HG02943 (cell line): ENCODE measurements at regions not wholly inside any gene's neighbourhood (a gene's known extent, or its start where the extent isn't known, plus 50 kb on each side); places are given as distances from the start of the nearest gene placed in this dataset.

ENCODE experiments used
- ATAC-seq: cut with Tn5 transposase; IDR thresholded peaks from one replicate; pipeline ENCODE4 v1.9.1; 2021; ENCODE audit warnings: mild to moderate bottlenecking, low read depth, moderate library complexity; ENCODE audit not compliant: unreplicated experiment

DNA sequence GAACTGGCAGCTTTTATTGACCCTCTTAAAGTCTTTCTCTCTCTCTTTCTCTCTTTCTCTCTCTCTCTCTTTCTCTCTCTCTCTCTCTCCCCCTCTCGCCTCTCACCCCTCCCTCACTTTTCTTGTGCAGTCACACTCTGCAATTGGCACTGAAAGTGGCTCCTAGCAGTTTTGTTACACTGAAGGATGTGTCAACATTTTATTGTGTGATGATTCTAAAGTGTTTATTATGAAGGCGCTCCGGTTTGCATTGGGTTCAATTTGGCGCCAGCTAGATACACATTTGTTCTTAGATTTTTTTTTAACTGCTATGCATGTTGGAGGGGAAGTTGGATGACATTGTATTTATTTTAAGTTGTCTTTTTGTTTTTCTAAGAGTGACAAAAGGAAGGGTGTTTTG lies 64.0 kb upstream of the CHRM3 start:
- no peak for ATAC-seq

DNA sequence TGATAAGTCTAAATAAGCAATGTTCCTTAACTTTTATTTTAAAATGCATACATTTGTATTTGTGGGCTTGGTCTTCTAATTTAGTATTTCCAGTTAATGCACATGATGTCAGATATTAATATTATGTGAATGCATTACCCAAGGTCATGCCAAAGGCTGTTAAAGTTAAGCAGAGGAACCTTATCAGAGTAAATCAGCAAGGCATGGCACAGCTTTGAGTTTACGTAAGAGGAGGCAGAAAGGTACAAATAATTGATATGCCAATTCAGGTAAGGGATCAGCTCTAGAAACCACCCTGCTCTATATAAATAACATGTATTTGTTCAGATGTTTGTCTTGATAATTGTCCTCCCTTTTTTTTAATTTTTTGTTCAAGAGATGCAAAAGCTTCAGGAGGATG lies 64.5 kb upstream of the CHRM3 start:
- ATAC-seq: no peak

DNA sequence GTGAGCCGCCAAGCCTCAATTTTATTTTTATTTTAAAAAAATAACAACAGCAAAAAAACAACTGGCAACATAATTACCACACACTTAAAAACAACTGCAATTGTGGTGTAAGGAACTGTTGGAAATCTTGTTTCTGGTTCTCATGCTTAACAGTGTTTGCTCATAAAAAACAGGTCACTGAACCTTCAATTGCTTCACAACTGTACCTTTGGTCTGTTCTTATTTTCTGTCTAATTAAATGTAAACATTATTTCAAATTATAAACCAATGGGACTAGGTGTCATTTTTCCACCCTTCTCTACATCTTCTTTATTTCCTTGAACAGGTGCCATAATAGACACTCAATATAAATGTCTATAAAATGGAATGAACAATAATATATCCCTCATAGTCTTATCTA lies 68.4 kb upstream of the CHRM3 start:
- no peak for ATAC-seq

DNA sequence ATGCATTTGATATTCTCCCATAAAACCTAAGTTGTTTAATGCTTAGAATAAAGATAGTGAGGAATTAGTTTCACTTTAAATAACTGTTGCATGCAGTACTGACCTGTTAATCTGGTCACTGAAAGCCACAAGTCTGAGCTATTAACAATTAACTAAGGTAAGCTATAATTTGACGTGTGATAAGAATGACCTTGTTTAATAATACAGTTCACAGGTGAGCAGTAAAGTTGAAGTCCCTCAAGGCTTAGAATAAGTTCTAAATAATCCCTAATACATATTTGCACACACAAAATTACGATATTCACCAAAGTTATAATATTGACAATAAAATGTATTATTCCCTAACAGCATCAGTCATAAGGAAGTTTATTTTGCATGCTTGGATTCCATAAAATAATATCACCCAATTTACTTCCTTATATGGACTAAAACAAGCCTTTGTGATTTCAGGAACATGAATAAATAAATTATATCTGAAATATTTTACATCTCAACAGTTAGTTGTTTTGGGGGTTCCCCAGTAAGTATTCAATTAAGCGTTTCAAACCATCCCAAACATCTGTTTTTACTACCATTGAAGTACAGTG lies 70.6 kb upstream of the CHRM3 start:
- ATAC-seq: no peak

DNA sequence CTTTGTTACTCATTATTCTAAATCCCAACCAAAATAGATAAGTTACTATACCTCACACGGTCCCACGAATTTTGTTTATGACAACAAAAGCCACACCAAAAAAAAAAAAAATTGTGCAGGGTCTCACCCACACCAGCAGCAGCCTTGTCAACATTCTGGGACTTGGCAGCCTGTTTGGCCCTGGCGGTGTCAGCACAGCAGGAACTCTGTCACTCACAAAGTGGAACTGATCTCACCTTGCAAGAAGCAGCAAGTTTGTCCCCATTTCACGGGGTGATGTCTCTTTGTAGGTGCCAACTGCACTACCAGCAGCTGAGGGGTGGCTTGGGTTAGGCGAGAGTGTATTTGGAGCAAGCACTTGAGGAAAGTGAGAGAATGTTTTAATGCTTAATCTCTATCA lies 75.0 kb upstream of the CHRM3 start:
- no peak for ATAC-seq

DNA sequence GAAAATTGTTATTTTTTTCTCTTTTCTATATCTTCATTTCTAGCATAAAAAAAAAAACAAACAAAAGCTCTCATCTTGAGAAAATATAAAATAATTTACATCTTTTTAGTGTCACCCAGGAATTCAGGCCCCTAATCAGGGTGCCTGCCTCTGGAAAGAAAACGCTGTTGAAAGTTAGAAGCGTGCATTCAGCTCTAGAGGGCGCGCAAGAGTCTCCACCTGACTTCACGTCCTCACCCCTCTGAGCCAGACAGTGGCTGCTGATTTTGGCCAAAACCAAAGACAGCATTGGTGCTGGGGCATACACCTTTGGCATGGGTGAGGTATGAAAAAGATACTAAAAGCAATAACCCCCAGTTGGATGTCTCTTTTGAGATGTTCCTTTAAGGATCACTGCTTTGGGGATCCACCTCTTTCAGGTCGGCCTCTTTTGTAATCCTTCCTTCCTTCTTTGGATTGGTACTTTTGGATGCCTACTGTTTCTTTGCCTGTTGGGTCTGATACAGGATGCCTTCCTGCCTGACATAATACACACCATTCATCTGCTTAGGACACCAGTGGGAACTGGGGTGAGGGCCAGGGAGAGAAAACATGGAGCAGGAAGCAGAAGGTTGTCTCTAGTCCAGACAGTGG lies 77.6 kb upstream of the CHRM3 start:
- no peak for ATAC-seq

DNA sequence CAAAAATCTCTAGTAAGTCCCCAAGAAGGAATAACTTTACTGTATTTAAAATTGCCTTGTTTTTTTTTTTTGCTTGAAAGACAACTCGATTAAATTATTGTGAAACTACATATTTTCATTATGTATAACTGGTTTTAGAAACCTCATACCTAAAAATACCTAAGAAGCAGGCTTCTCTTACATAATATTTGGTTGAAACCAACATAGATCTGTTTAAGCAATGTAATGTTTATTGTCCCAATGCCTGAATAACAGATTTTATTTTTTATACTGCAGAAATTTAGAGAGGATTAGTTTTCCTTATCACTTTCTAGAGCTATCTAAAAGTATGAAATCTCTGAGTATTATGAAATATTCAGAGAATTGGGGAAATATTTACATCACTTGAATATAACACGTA lies 78.5 kb upstream of the CHRM3 start:
- no peak for ATAC-seq

DNA sequence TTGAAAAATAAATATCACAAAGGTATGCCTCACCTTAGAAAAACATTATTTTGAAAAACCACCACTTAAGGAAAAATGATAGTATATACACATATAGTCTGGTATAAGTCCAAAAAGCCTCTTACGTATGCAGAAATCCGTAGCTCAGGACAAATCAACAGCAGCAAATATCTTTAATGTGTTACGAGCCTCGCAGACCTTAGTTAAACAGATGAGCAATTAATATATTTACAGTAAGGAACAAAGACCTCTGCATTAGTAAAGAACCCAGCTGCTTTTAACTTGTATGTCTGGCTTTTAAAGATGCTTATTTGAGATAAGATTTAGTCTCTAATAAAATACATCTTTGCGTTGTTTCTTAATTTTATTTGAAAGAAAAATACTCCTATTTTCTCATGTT lies 79.9 kb upstream of the CHRM3 start:
- no peak for ATAC-seq

DNA sequence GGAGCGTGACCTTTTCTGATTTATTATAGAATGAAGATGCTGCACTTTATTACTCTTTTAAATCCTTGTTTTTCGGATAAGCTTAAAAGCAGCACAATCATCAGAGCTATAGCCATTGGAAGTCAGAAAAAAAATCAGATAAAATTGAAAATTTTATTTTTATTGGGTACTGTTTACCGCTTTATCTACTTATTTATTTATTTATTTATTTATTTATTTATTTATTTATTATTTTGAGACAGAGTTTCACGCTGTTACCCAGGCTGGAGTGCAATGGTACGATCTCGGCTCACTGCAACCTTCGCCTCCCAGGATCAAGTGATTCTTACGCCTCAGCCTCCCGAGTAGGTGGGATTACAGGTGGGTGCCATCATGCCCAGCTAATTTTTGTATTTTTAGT lies 83.1 kb upstream of the CHRM3 start:
- no peak for ATAC-seq

DNA sequence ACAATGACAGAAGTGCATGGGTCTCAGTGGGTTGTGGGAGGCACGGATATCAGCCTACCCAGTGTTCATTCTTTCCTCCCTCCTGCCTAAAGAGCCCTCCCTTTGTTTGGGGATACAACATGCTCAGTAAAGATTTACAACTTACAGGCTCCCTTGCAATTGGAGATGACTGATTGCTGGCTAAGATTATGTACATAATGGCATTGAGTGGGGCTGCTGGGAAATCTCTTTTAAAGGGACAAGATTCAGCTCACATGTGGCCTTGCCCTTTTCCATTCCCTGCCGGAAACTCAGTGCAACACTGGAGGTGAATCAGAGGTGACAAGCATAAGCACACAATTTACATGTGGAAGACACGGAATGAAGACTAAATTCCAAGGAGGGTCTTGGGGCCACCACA lies 83.7 kb upstream of the CHRM3 start:
- no peak for ATAC-seq

DNA sequence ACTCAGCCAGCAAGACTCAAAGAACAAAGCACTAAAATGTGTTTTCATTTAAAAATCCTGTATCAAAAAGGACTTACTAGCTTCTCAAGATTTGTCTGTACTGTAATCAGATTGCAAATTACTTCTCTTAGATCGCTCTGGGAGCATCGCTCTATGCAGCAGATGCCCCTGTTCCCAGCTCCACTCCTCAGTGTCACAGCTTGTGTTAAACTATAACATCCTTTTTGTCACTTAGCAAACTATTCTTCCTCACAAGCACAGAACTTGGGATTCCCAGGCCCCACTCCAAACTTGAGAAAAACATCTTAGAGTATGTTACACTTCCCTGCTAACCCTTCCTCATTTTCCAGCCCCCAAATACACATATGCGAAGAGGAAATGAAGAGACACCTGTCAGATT lies 85.1 kb upstream of the CHRM3 start:
- ATAC-seq: no peak

DNA sequence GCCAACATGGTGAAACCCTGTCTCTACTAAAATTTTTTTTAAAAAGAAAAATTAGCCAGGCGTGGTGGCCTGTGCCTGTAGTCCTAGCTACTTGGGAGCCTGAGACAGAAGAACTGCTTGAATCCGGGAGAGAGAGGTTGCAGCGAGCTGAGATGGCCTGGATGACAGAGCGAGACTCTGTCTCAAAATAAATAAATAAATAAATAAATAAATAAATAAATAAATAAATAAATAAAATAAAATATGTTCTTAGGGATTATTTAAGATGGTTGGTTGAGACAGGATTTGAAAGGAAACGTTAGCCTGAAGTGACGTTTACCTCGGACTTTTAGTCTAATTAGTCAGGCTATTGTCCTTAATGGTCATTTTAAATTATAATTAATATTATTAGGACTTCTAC lies 88.5 kb upstream of the CHRM3 start:
- ATAC-seq: no peak

DNA sequence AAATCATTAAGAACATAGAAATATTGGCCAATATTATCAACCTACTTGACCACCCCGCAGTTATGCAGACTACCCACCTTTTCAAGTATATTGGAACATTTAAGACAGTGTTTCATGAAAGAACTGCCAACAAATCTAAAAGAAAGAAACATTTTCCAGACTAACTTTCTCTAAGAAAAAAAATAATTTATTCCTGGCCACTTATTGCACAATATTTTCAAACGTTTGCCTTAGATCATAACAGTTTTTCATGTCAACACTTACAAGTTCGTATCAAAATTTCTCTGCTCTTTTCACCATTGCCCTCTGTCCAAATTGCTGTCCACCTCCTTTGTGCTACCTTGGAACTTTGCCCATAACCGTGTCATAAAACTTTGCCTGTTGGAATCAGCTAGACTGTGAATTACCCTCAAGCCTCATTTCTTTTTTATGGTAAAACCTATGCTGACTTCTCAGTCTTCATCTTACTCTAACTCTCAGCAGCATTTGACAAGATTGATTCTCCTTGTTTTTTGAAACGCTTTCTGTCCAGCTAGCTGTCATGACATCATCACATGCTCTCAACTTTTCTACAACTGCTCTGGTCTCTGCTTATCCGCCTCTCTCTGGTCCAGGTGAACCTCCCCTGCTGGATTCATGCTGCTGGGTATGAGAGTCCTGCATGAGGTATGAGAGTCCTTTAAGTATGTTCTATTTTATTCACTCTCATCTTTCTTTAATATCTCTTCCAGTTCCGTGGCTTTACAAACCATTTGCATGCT lies 92.8 kb upstream of the CHRM3 start:
- no peak for ATAC-seq

DNA sequence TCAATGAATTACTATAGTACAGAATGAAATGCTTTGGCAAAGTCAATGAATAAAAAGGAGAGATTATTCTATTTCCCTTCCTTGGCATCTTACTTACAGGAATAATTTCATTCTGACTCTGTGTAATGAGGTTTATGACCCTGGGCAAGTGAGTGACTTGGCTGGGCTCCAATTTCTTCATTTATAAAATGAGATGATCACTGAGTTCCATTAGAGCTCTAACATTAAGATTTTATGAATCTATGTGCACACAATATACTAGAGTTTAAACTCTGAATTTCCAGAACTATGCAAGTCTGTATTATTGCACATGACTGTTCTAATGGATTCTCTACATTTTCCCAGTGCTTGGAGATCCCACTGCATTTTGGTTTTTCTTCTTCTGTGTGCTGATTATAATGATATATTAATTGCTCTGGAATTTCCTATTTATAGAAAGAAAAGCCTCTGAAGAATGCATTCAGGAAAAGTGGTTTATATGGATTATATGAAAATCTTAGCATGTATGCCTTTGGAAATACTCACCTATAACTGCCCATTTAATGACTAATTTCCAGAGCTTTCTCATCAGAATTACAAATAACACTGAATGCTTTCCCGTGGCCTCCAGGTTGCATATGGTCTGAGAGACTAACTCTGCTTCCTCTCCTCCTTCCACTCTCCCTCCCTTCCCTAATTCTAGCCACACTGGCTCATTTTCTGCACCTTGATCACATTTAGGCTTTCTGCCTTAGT lies 97.4 kb upstream of the CHRM3 start:
- ATAC-seq: no peak

DNA sequence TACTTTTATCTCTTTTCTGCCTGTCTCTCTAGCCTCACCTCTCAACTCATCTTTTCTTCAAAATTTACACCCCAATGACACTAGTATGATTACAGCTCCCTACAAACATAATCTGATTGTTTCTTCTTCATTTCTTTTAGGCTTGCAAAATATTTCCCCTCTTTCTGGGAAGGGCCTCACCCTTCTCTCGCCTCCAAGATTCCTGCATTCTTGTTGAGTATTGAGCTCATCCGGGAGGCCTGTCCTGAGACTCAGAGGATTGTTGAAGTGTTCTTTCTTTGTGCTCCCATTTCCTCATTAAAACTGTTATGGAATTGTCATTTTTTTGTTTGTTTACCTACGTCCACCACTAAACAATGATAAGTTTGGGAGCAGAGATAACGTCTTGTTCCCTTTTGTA lies 99.1 kb upstream of the CHRM3 start:
- no peak for ATAC-seq

DNA sequence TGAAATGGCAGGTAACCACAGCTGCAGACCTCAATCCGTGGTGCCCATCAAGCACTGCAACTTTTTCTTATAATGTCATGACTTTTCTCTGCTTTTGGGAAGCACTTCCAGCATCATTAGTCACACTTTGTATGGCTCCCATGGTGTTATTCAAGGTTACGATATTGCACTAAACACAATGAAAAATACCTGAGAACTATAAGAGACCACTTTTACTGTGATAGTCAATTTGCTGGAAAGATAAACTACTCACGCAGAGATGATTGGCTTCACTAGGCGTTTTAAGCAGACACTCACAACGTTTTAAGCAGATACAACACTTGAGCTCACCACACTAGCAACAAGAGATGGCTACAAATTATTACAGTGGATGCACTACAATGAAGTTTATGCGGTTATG lies 103.2 kb upstream of the CHRM3 start:
- ATAC-seq: no peak

DNA sequence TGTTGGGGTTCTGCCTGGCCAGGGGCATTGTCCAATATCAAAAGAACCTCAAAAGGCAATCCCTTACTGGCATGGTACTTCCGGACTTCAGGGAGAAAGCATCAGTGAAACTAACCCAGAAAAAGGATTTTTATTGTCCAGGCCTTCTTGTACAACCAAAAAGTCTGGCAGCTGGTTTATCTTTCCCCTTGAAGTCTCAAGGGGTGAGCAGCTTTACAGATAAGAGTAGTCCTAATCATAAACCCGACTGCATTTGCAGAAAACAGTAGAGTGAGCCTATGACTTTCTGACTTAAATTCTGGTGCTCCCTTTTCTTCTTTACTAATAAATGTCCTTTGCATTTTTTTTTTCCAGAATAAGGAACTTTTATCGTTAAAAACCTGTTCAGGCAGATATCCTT lies 104.0 kb upstream of the CHRM3 start:
- ATAC-seq: no peak

DNA sequence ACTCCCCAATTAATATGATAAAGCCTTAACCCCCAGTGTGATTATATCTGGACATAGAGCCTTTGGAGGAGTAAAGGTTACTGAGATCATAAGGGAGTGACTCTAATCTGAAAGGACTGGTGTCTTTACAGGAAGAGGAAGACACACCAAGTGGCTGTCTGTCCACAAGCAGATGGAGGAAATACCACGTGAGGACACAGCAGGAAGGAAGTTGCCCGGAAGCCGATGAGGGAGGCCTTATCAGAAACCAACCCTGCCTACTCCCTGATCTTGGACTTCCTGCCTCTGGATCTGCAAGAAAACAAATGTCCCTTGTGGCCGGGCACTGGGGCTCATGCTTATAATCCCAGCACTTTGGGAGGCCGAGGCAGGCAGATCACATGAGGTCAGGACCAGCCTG lies 110.3 kb upstream of the CHRM3 start:
- ATAC-seq: no peak

DNA sequence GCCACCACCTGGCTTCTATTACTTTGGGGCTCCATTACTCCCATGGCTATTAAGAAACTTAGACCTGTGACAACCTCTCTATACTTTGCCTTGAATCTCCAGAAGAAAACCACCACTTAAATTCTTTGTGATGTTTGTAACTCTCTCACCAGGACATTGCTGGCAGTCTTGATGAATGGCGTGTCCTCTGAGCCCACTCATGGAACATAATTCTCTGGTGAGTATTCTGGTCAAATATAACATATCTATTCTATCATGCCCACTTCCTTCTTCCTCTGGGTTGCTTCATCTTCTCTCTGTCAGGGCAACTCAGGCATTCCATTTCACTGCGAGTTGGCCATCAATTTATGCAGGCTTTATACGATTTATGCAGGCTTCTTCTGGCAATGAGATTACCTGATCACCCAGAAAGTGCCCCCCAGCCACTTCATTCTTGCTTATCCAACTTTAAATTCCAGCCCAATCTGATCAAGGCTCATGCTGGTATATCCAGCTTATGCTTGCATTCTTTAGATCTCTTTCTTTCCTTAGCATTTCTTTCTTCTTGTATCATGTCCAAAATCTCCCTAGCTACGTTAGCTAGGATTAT lies 112.0 kb upstream of the CHRM3 start:
- ATAC-seq: no peak

DNA sequence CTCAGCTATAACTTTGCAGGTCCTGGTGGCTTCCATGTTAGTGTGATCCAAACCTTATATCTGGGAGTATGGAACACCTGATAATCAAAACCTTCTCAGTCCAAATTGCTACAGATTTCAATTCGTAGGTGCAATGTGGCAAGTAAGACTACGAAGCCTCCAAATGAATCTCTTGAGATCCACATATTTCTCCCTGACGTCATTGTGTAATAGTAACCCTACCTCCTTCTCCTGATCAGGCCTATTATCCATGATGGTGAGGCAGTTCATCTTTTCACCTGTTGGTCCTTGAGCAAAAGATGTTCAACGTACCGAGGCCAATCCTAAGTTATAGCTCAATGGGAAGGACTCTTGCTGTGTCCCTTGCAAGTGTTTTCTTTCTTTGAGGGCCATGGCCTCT lies 115.9 kb upstream of the CHRM3 start:
- no peak for ATAC-seq

DNA sequence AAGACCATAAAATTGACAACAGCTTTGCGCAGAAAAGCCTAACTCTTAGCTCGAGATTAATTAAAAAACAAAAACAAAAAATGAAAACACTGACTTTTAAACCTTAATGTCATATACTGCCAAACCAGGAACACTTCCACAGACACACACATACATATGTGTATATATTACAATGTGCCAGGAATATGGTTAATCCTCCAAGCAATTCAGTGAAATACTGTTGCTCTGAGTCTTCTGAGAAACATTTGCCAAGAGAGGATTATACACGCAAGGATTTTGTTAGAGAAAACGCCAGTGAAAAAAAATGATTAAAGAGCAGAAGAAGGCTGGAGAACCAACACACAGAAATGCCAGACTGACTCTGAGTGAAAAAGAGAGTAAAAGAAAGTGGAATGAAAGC lies 116.7 kb upstream of the CHRM3 start:
- ATAC-seq: no peak
